Vagina (tissue), 2 donors: ENCODE measurements at regions not wholly inside any gene's neighbourhood (a gene's known extent, or its start where the extent isn't known, plus 50 kb on each side); places are given as distances from the start of the nearest gene placed in this dataset.

Experiments used
- POLR2A ChIP-seq, 2 donors: fragments of 450-650 bp; IDR thresholded peaks; one replicate each; pipeline ENCODE4 v1.6.1; 2017; ENCODE audit warnings: antibody characterized with exemption in 2 of 2, mild to moderate bottlenecking in 2 of 2, moderate library complexity in 2 of 2
- POLR2AphosphoS5 ChIP-seq, 2 donors: sonication (generic); formaldehyde crosslinking; IDR thresholded peaks; one replicate each; pipeline ENCODE4 v1.9.0; 2017; ENCODE audit warnings: antibody characterized with exemption in 2 of 2, mild to moderate bottlenecking in 2 of 2, low read depth in 1 of 2; ENCODE audit not compliant: insufficient read depth in 1 of 2
- TF ChIP-seq, protein P1 (sequence below), 3 experiments: fragments of 450-650 bp in 2 of 3; fragments of 200-600 bp in 1 of 3; sonication (generic) in 1 of 3; IDR thresholded peaks; one replicate each; pipeline ENCODE4 v1.5.1; 2017 to 2019; ENCODE audit warnings: antibody characterized with exemption in 3 of 3, mild to moderate bottlenecking in 2 of 3, moderate library complexity in 2 of 3

- TF ChIP-seq, protein P1, sequence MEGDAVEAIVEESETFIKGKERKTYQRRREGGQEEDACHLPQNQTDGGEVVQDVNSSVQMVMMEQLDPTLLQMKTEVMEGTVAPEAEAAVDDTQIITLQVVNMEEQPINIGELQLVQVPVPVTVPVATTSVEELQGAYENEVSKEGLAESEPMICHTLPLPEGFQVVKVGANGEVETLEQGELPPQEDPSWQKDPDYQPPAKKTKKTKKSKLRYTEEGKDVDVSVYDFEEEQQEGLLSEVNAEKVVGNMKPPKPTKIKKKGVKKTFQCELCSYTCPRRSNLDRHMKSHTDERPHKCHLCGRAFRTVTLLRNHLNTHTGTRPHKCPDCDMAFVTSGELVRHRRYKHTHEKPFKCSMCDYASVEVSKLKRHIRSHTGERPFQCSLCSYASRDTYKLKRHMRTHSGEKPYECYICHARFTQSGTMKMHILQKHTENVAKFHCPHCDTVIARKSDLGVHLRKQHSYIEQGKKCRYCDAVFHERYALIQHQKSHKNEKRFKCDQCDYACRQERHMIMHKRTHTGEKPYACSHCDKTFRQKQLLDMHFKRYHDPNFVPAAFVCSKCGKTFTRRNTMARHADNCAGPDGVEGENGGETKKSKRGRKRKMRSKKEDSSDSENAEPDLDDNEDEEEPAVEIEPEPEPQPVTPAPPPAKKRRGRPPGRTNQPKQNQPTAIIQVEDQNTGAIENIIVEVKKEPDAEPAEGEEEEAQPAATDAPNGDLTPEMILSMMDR (IDR thresholded peaks at IDR 0.05), result no peak
- no peak for TF ChIP-seq POLR2A (IDR thresholded peaks at IDR 0.05)
- TF ChIP-seq POLR2AphosphoS5 (IDR thresholded peaks at IDR 0.05; ENCODE audit: insufficient read depth in 1 of 2, low read depth in 1 of 2), result no peak
Observed at GRCh38 chr6:33949877-33950435, 146.2 kb upstream of the MLN start.
